M059J (cell line): ENCODE measurements at regions not wholly inside any gene's neighbourhood (a gene's known extent, or its start where the extent isn't known, plus 50 kb on each side); places are given as distances from the start of the nearest gene placed in this dataset.

Experiments used
- DNase-seq: peaks from one replicate; pipeline ENCODE4 v3.0.0-alpha.2; 2012; ENCODE audit warnings: low read depth

DNA sequence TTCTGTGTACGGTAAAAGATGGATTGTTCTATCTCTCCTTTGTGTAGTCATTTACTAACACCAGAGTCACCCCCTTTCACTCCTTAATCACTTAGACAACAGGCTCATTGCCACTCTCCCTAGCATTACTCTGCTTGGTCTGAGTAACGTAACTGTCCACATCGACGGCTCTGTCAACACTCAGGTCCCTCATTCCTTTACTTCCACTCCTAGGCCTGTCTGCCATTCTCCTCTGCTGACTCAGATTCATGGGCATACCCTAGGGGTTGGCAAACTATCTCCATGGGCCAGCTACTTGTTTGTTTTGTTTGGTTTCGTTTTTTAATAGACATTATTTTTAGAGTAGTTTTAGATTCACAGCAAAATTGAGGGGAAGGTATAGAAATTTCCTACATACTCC is 243.9 kb downstream of the NR4A2 start:
- DNase-seq: peak; percentile 73

DNA sequence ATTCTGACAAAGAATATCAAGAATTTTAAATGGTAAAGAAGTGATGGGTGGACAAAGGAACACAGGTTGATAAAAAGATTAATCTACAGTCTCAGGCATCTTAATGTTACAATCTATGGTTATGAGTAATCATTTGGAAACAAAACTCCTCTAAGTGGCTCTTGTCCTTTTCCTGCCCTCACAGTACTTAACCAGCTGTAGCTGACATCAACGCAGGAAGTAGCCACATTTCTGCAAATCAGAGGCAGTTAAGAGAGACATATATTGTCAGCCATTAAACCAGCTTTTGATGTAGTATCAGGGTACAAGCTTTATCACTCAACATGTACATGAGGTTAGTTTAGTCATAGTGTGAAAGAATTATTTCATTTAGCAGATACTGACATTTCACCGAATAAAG is 244.6 kb downstream of the NR4A2 start:
- peak; percentile 63 for DNase-seq

DNA sequence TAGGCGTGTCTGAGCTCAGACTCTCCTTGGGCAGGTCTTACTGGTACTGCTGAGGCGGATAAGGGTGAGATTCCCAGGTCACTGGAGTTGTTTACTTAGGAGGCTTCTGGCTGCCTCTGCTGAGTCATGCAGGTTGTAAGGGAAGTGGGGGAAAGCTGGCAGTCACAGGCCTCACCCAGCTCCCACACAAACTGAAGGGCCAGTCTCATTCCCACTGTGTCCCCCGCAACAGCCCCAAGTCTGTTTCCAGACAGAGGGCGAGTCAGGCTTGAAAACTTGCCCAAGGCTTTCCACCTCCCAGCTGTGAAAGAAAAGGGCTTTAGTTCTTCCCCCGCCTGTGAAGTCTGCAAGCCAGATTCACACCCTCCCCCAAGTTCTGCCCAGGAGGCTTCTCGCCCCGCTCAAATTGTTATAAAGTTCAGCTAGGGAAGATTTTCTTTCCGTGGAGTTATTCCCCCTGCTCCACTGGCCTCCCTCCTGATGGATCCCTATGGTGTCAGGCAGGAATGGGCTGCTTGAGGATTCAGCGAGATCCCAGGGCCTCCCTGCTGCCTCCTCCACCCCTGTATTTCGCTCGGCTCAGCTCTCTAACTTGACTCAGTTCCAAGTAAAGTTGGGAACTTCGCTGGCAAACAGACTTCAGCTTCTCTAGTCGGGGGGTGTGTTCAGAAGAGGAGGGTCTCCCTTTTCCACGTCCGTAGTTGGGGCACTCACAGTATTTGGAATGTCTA is 248.6 kb downstream of the NR4A2 start:
- peak; percentile 75 for DNase-seq

DNA sequence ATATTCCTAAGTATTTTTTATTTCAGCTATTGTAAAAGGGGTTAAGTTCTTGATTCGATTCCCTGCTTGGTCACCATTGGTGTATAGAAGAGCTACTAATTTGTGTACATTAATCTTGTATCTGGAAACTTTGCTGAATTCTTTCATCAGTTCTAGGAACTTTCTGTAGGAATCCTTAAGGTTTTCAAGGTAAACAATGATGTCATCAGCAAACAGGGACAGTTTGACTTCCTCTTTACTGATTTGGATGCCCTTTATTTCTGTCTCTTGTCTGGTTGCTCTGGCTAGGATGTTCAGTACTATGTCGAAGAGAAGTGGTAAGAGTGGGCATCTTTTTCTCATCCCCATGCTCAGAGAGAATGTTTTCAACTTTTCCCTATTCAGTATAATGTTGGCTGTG is 252.7 kb downstream of the NR4A2 start:
- no peak for DNase-seq

DNA sequence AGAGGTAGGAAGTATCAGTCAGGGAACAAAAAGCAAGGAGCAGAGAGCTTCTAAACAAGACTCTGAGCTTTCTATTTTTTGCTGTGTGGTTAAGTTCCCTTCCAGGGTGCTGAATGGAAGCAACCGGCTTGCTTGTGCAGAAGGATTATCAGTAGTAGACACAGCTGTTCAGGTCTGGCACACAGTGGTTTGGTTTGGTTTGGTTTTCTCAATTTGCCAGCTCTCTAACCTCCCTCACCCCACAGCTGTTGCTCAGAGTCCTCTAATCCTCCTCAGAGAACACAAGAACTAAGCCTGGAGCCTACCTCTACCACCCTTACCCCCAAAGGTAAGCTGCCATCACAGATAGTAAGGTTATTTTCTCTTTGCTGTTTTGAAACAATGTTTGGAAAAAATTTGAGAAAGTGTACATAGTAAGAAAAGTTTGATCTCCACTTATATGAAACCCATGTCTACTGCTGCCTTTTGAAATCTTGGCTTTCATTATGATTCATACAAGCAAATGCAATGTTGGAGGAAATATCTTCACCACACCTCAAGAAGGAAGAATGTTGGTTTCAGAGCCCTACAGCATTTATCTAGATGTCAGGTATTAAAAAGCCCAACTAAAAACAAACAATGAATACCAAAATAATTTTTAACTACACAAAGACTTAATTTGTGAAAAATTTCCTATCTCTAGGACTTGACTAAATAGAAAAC is 255.3 kb downstream of the NR4A2 start:
- no peak for DNase-seq

DNA sequence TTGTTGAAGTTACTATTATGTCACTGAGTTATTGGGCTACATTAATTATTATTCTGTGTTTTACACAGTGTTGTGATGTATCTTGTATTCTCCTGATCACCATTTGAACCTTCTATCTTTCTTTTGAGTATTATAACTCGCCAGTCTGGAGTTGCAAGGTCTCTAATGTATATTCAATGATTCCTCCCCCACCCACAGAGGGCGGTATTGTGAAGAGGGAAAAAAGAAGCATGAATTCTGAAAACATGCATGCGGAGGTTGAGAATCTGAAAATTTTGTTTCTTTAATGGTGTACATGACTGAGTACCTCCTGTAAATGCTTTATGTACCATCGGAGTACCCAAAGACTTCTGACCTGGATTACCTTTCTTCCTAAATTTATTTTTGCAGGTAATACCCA is 266.6 kb downstream of the NR4A2 start:
- peak; percentile 14 for DNase-seq

DNA sequence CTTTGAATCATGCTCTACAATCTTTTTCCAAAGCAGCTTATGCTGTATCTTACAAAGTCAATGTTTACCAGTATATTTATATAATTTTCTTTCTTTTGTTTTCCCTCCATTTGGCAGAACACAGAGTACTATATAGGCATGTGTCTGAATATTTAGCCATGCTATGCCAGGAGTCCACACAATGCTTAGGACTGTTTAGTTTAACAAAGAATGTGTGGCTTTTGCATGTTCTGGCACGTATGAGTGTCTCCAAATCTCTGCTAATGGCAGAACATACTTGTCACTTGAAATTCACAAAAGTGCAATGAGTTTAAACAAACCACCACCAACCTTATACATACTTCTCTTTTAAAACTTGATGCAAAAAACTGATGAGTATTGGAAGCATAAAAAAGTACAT is 268.0 kb downstream of the NR4A2 start:
- no peak for DNase-seq

DNA sequence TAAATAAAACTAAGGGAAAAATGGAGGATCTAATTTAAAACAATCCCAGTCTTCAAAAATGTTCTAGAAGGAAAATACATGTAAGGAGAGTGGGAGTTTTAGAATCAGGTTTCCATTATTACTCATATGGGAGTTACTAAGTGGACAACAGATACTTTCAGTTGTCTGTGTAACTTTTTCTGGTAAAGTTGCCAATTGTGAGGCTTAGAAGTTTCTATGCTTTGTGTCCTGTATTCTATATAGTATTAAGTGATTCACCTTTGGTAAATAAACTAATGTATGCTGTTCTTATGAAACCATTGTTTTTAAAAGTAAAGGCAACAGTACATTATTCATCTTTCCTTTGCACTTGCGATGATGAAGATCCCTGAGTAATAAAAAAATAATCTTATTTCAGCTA is 274.9 kb downstream of the NR4A2 start:
- no peak for DNase-seq

DNA sequence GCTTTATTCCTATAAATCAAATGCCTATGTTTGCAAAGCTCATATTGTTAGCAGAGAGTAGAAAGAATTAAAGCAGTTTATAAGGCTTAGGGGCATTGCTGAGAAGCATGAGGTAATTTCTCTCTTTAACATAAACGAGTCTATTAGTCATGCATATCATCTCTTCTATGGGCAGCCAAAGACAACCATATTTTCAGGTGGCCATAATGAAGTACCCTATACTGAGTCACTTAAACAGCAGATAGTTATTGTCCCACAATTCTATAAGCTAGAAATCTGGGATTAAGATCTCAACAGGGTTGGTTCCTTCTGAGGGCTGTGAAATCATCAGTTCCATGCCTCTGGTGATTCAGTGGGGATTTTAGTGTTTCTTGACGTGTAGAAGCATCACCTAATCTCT is 277.5 kb downstream of the NR4A2 start:
- DNase-seq: no peak

DNA sequence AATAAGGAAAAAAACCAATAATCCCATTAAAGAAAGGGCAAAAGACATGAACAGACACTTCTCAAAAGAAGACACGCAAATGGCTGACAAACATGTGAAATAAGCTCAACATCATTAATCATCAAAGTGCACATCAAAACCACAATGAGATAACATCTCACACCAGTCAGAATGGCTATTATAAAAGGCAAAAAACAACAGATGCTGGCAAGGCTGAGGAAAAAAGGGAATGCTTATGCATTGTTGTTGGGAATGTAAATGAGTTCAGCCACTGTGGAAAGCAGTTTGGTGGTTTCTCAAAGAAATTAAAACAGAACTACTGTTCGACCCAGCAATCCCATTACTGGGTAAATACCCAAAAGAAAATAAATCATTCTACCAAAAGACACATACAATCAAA is 285.6 kb downstream of the NR4A2 start:
- peak; percentile 47 for DNase-seq

DNA sequence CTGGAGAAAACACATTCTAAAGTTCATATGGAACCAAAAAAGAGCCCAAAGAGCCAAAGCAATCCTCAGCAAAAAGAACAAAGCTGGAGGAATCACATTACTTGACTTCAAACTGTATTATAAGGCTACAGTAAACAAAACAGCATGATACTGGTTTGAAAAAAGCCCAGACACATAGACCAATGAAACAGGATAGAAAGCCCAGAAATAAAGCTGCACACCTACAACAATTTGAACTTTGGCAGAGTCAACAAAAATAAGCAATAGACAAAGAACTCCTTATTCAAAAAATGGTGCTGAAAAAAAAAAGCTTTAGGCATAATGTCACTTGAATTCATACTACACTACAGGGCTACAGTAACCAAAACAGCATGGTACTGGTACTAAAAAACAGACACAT is 289.6 kb downstream of the NR4A2 start:
- DNase-seq: no peak

DNA sequence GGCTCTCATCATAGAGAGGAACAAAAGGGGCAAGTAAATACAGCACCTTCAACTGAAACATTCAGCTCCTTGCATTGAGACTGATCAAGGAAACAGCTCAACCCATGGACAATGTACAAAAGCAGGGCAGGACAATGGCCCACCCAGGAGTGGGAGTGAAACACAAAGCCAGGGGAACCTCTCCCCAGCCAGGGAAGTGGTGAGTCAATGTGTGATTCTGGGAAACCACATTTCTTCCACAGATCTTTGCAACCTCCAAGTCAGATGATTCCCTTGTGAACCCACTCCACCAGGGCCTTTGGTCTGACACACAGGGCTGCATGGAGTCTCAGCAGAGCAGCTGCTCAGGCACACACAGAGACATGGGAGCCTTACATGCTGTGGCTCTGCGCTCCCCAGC is 294.5 kb downstream of the NR4A2 start:
- no peak for DNase-seq

DNA sequence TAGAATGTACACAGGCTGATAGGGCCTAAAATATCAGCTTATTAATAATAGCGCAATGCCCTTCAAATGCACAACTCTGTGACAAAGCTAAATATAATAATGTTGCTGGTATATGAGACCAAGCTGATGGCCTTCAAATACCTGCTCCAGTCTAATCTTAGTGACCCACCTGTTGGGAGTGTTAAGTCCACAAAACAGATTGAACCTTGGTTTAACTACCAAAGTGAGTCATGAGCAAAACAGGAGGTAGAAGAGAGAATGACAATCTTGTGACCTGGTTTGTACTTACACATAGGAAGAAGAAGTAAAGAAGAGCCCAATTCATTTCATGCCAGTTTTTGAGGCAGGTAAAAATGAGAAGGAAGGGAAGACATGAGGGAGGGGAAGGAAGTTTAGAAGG is 295.0 kb downstream of the NR4A2 start:
- DNase-seq: no peak

DNA sequence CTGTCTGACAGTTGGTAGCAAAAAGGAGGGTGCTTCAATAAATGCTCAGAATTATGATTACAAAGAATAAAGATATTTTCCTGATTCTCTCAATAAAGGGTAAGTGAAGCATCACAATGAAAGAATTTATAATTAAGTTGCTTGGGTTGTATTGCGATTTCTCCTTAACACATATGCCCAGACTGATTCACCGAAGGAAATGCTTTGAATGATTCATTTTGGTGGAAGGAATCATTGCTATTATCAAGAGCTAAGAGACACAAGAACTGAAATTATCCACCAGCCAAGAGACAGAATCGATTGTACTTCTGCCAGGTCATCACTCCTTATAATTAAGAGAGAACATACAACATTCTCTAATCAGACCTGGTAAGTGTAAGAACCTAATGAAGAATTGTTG is 301.4 kb downstream of the NR4A2 start:
- no peak for DNase-seq

DNA sequence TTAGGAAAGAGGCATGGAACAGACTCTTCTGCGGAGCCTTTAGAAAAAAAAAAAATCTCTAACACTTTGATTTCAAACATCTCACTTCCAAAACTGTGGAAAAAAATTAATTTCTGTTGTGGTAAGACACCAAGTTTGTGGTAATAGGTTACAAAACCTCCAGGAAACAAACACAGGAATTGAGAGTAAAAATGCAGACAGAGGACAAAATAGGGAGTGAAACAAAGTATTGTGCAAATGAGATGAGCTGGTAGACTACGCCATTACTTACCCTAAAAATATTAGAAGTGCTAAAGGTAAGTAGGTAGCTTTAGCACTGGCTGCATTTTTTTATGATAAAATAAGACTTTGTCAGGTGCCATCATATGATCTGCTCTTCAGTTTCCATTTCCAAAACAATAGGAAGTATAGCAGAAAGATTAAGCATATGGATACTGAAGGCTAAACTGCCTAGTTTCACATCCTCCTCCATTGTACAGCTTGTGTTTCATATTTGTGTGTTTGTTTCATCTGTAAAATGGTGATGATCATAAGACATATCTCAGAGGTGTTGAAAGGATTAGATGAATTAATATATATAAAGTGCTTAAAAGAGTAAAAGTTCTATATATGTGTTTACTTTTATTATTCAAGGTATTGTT is 309.2 kb downstream of the NR4A2 start:
- no peak for DNase-seq

DNA sequence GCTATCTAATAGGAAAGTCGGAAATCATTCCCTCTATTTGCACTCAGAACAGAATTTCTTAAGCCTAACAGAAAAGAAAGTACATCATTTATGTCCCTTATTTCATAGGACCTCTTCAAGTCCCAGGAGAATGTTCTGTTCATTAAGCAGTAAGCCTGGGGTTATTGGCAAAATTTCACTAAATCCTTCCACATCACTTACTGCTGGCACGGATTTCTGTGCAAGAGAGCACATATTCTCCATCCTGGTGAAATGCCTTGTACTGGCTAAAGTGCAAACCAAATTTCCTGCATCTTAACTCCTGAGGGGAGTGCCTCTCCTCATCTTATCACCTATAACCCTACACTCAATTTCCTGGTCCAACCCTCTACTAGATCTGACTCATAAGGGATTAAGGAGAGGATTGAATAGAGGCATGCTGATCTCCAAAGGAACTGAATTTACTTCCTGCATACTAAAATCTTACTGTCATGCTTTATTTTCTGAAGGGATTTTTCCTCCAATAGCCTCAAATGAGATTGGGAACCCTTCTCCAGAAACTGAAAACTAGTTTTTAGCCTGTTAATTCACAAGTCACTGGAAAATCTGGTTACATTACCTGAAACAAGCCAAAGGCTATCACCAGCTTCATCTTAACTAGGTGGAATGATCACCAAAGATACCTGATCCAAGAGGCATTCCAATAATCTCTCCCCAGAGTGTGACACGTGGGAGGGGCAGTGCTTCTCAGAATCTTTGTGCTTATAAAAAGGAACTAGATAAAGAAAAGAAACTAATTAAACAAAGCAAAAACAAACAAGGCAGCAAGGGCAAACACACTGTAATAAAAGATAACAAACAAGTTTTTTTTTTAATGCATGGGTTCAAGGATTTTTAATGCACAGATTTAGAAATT is 311.1 kb downstream of the NR4A2 start:
- DNase-seq: no peak

DNA sequence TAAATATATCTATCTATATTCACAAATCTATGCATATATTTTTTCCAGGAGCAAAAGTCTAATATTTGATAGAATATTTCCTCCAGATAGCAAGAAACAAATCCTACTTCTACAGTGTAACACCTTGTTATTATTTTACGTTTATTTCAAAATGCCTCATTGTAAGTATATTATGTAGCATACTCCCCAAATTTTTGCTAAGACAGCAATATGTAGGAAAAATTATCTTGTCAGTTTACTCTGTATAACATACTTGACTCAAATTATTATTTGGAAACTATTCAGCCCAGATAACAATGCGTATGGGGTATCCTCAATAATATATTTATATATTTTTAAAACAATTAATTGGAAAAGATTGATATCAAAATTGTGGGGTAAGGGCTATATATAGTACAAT is 313.2 kb downstream of the NR4A2 start:
- no peak for DNase-seq

DNA sequence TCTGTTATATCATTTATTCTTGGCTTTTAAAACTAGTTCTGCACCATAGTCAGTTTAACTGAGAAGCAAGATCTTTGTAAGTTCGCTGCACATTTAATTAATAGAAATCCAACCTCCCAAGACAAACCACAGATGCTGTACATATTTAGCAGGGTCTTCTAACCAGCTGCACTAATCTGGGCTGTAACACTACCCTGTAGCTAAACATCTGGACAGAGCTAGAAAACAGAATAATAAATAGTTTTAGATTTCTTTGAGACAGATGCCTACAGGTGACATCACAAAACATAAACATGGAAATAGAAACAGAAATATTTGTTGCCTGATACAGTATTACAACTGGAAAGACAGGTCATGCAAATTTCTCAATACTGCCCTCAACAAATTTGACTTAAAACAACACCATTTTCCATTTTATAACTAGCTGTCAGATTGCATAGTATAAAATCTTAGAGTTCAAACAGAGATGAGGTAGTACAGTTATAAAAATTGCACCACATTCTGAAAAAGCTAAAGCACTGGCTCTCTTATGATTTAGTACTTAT is 315.1 kb downstream of the NR4A2 start:
- DNase-seq: no peak

DNA sequence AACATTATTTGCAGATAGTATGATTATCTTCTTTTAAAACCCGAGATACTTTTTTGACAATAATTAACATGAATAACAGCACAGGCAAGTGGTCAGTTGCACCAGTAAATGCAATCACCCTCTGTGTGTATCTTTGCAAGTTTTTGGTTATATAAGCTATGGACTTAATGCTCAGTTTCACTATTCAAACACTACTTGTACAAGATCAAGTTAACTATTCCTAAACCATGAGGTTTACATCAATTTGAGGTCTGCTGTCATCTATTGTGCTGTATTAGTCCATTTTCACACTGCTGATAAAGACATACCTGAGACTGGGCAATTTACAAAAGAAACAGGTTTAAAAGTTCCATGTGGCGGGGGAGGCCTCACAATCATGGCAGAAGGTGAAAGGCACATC is 323.2 kb downstream of the NR4A2 start:
- no peak for DNase-seq

DNA sequence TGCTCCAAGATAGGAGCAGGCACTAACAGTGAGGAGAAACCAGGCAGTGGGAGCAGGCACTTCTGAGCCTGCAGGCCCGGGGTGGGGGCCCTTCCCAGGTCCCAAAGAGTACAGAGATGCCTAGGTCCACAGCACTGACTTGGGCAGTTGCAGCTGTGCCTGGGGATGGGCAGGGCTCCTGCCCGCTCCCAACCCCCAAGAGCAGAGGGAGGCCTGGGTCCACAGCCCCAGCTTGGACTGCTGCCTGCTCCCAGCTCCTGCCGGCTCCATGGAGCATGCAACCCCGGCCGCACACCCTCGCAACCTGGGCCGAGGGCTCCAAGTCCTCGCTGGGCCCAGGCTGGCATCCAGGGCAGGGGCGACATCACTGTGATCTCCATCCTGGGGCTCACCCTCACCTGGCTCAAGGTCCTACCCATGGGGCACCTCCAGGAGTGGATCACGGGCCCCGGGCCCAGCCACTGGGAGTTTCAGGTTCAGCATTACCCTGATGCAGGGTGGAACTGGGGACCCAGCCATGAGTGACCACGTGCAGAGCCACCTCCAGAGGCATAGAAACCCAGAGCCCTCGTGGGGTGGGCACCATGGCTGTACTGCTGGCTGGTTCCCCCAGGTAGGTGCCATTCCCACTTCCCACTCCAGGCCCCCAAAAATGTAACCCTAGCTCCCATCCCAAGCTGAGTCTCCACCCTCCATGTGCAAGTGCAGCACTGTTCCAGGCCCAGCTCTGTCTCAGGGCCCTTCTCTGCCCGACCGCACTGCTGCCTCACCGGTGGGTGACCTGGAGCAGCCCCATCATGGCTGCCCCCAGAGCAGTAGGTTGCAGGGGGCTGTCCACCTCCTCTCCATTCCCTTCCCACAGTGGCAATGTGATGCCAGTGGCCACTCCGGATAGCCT is 325.6 kb downstream of the NR4A2 start:
- no peak for DNase-seq
